ENCODE measurements at regions not wholly inside any gene's neighbourhood (a gene's known extent, or its start where the extent isn't known, plus 50 kb on each side); places are given as distances from the start of the nearest gene placed in this dataset.

DNA sequence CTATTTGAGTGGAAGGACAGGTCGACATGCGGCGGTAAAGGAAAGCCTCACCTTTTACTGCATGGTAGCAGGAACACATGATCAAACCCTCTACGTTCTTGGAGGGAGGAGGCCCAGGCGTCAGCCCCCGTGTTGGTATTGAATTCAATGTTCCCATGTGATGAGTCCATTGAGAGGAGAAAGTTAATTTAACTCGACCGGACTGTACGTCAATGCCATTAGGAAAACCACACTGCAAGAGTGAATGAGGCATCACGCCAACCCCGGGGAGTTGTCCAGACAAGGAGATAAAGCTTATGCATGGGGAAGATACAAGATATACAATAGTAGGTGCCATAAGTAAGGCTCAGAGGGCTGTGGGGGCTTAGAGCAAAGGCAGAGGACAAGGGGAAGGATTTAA lies 213.9 kb upstream of the ECI2 start:
- H3K9me3 ChIP-seq (ENCODE audit: insufficient read depth, low read depth, low read length), result no peaks in the 10 kb centered on the region
- H3K36me3 ChIP-seq (ENCODE audit: insufficient read depth, low read length), result no peaks in the 10 kb centered on the region
- no peaks in the 10 kb centered on the region for H3K27me3 ChIP-seq (ENCODE audit: insufficient read depth, low read length)
- H3K4me1 ChIP-seq (ENCODE audit: insufficient read depth, low read length), result no peaks in the 10 kb centered on the region; the same call in 1 of the 2 replicates
- WGBS, result 92% methylated on average over 11 of the region's 11 CpGs
- no peak overlapping the region for H3K27ac ChIP-seq (ENCODE audit: low read depth, low read length)
- H3K9ac ChIP-seq (ENCODE audit: low read depth, low read length), result no peak overlapping the region
- no peak overlapping the region for H3K4me3 ChIP-seq (ENCODE audit: low read length)

- Histone ChIP-seq H3K9ac (ENCODE audit: low read depth, low read length) (no peak overlapping the region), H3K9me3 (ENCODE audit: insufficient read depth, low read depth, low read length) (no peaks in the 10 kb centered on the region), H3K36me3 (ENCODE audit: insufficient read depth, low read length) (no peaks in the 10 kb centered on the region), H3K4me3 (ENCODE audit: low read length) (no peak overlapping the region), H3K27me3 (ENCODE audit: insufficient read depth, low read length) (no peaks in the 10 kb centered on the region), H3K27ac (ENCODE audit: low read depth, low read length) (no peak overlapping the region), H3K4me1 (ENCODE audit: insufficient read depth, low read length) (no peaks in the 10 kb centered on the region; the same call in 1 of the 2 replicates)
- 83% methylated on average over 14 of the region's 14 CpGs for WGBS
Measured at GRCh38 chr6:4348462-4349112, 213.2 kb upstream of the ECI2 start.

GRCh38 chr6:4347877-4348276 lies 212.5 kb upstream of the ECI2 start:
- H3K36me3 ChIP-seq (ENCODE audit: insufficient read depth, low read length), result no peaks in the 10 kb centered on the region
- H3K27ac ChIP-seq (ENCODE audit: low read depth, low read length), result no peak overlapping the region
- no peaks in the 10 kb centered on the region for H3K27me3 ChIP-seq (ENCODE audit: insufficient read depth, low read length)
- no peaks in the 10 kb centered on the region; the same call in 1 of the 2 replicates for H3K4me1 ChIP-seq (ENCODE audit: insufficient read depth, low read length)
- H3K4me3 ChIP-seq (ENCODE audit: low read length), result no peak overlapping the region
- H3K9ac ChIP-seq (ENCODE audit: low read depth, low read length), result no peak overlapping the region
- 95% methylated on average over 9 of the region's 9 CpGs for WGBS
- no peaks in the 10 kb centered on the region for H3K9me3 ChIP-seq (ENCODE audit: insufficient read depth, low read depth, low read length)

- Histone ChIP-seq H3K36me3 (ENCODE audit: insufficient read depth, low read length) (no peaks in the 10 kb centered on the region), H3K27ac (ENCODE audit: low read depth, low read length) (no peak overlapping the region), H3K9ac (ENCODE audit: low read depth, low read length) (no peak overlapping the region), H3K9me3 (ENCODE audit: insufficient read depth, low read depth, low read length) (no peaks in the 10 kb centered on the region), H3K4me3 (ENCODE audit: low read length) (no peak overlapping the region), H3K27me3 (ENCODE audit: insufficient read depth, low read length) (no peaks in the 10 kb centered on the region), H3K4me1 (ENCODE audit: insufficient read depth, low read length) (no peaks in the 10 kb centered on the region; the same call in 1 of the 2 replicates)
- 79% methylated on average over 6 of the region's 6 CpGs for WGBS
Measured at GRCh38 chr6:4346659-4347333, 211.4 kb upstream of the ECI2 start.

DNA sequence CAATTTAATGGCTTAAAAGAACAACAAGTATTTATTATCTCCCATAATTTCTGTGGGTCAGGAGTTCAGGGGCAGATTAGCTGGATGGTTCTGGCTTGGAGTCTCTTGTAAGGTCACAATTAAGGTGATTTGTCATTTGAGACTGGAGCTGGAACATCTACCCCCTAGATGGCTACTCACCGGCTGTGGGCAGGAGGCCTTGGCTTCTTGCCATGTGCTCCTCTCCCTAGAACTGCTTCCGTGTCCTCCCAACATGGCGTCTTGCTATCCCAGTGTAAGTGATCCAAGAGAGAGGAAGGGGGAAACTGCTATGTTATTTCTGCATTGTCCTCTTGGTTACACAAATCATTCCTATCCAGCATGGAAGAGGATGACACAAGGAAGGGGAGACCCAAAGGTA lies 210.2 kb upstream of the ECI2 start:
- Histone ChIP-seq H3K4me3 (ENCODE audit: low read length) (no peak overlapping the region), H3K9me3 (ENCODE audit: insufficient read depth, low read depth, low read length) (no peaks in the 10 kb centered on the region), H3K36me3 (ENCODE audit: insufficient read depth, low read length) (no peaks in the 10 kb centered on the region), H3K27ac (ENCODE audit: low read depth, low read length) (no peak overlapping the region), H3K9ac (ENCODE audit: low read depth, low read length) (no peak overlapping the region), H3K27me3 (ENCODE audit: insufficient read depth, low read length) (no peaks in the 10 kb centered on the region), H3K4me1 (ENCODE audit: insufficient read depth, low read length) (no peaks in the 10 kb centered on the region)
- 96% methylated on average over 3 of the region's 3 CpGs for WGBS

- Histone ChIP-seq H3K27ac (ENCODE audit: low read depth, low read length) (no peak overlapping the region), H3K36me3 (ENCODE audit: insufficient read depth, low read length) (no peaks in the 10 kb centered on the region), H3K4me3 (ENCODE audit: low read length) (no peak overlapping the region), H3K4me1 (ENCODE audit: insufficient read depth, low read length) (no peaks in the 10 kb centered on the region), H3K27me3 (ENCODE audit: insufficient read depth, low read length) (no peaks in the 10 kb centered on the region), H3K9ac (ENCODE audit: low read depth, low read length) (no peak overlapping the region), H3K9me3 (ENCODE audit: insufficient read depth, low read depth, low read length) (no peaks in the 10 kb centered on the region)
- WGBS, result 91% methylated on average over 10 of the region's 10 CpGs
Measured at GRCh38 chr6:4344317-4344899, 209.0 kb upstream of the ECI2 start.

DNA sequence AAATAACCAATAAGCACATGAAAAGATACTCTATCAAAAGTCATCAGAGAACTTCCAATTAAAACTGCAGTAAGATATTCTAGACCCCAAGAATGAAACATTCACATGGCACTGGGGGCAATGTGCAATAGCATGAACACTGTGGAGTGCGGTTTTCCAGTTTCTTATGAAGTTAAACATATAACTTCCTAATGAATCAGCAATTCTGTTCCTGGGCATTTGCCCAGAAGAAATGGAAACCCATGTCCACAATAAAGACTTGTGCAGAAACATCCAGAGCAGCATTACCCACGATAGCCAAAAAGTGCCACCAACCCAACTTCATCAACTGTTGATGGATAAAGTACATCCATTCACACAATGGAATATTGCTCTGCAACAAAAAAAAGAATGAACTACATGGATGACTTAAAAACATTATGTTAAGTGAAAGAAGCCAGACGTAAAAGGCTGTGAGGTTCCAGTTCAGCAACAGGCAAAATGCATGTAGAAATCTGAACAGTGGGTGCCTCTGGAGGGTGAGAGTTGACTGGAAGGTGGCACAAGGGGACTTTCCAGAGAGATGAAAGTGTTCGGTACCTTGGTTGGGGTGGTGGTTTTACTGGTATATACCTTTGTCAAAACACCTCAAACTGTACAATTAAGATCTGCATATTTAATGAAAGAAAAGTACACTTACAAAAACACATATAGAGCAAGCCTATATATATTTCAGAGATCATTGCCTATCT lies 207.2 kb upstream of the ECI2 start:
- H3K9me3 ChIP-seq (ENCODE audit: insufficient read depth, low read depth, low read length), result no peaks in the 10 kb centered on the region
- no peak overlapping the region for H3K4me3 ChIP-seq (ENCODE audit: low read length)
- H3K27me3 ChIP-seq (ENCODE audit: insufficient read depth, low read length), result no peaks in the 10 kb centered on the region
- no peaks in the 10 kb centered on the region for H3K4me1 ChIP-seq (ENCODE audit: insufficient read depth, low read length)
- H3K27ac ChIP-seq (ENCODE audit: low read depth, low read length), result no peak overlapping the region
- 96% methylated on average over 3 of the region's 4 CpGs for WGBS
- H3K9ac ChIP-seq (ENCODE audit: low read depth, low read length), result no peak overlapping the region
- H3K36me3 ChIP-seq (ENCODE audit: insufficient read depth, low read length), result no peaks in the 10 kb centered on the region

- 91% methylated on average over 5 of the region's 5 CpGs for WGBS
- no peaks in the 10 kb centered on the region for H3K9me3 ChIP-seq (ENCODE audit: insufficient read depth, low read depth, low read length)
- H3K27ac ChIP-seq (ENCODE audit: low read depth, low read length), result no peak overlapping the region
- H3K36me3 ChIP-seq (ENCODE audit: insufficient read depth, low read length), result no peaks in the 10 kb centered on the region
- H3K4me3 ChIP-seq (ENCODE audit: low read length), result no peak overlapping the region
- H3K27me3 ChIP-seq (ENCODE audit: insufficient read depth, low read length), result no peaks in the 10 kb centered on the region
- H3K9ac ChIP-seq (ENCODE audit: low read depth, low read length), result no peak overlapping the region
- H3K4me1 ChIP-seq (ENCODE audit: insufficient read depth, low read length), result no peaks in the 10 kb centered on the region
Measured at GRCh38 chr6:4341078-4341797, 205.9 kb upstream of the ECI2 start.

DNA sequence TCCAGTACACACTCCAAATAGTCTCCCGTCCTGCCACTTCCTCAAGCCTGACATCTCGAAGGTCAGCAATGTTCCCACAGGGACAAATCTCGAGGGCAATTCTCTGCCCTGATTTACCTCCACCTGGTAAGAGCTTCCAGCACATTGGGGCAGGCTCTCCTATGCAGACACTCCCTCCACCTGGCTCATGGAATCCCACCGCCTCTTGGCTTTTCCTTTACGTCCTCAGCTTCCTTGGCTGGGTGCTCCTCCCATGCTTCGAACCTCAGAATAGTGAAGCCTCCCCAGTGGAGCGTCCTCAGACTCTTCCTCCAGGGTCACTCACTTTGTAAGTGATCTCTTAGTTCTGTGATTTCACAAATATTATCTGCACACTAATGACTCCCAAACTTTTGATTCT lies 205.2 kb upstream of the ECI2 start:
- Histone ChIP-seq H3K9ac (ENCODE audit: low read depth, low read length) (no peak overlapping the region), H3K4me3 (ENCODE audit: low read length) (no peak overlapping the region), H3K27me3 (ENCODE audit: insufficient read depth, low read length) (no peaks in the 10 kb centered on the region), H3K9me3 (ENCODE audit: insufficient read depth, low read depth, low read length) (no peaks in the 10 kb centered on the region), H3K27ac (ENCODE audit: low read depth, low read length) (no peak overlapping the region), H3K36me3 (ENCODE audit: insufficient read depth, low read length) (no peaks in the 10 kb centered on the region), H3K4me1 (ENCODE audit: insufficient read depth, low read length) (no peaks in the 10 kb centered on the region)
- WGBS, result 86% methylated on average over 7 of the region's 7 CpGs

DNA sequence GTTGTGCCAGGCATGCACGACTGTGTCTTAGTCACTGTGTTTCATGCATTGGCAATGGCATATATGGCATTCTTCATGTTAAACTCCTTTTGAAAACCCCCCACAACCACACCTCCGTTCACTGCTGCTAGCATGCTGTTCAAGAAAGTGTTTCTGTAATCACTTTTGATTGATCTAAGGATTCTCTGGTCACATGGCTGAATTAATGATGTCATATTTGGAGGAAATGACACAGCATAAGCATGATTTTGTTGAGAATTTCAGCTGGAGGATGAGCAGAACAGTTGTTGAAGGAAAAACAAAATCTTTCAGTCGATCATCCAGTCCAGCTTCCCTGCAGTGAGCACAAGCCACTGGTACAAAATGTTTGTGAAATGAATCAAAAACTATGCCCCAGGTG lies 203.5 kb upstream of the ECI2 start:
- H3K27me3 ChIP-seq (ENCODE audit: insufficient read depth, low read length), result no peaks in the 10 kb centered on the region
- H3K9ac ChIP-seq (ENCODE audit: low read depth, low read length), result no peak overlapping the region
- no peaks in the 10 kb centered on the region for H3K9me3 ChIP-seq (ENCODE audit: insufficient read depth, low read depth, low read length)
- H3K27ac ChIP-seq (ENCODE audit: low read depth, low read length), result no peak overlapping the region
- H3K4me3 ChIP-seq (ENCODE audit: low read length), result no peak overlapping the region
- WGBS, result 95% methylated on average over 3 of the region's 3 CpGs
- H3K36me3 ChIP-seq (ENCODE audit: insufficient read depth, low read length), result no peaks in the 10 kb centered on the region
- no peaks in the 10 kb centered on the region for H3K4me1 ChIP-seq (ENCODE audit: insufficient read depth, low read length)
